GM12878 (cell line): ENCODE measurements at regions not wholly inside any gene's neighbourhood (a gene's known extent, or its start where the extent isn't known, plus 50 kb on each side); places are given as distances from the start of the nearest gene placed in this dataset.

Experiments used
- CEBPB ChIP-seq, 2 experiments: fragments of 150-350 bp in 1 of 2; IDR thresholded peaks; 2 replicates each; pipeline ENCODE4 v1.6.1; 2012 to 2014; ENCODE audit warnings: low read depth in 2 of 2, low read length in 2 of 2, borderline replicate concordance in 1 of 2, inconsistent platforms in 1 of 2
- CHD1 ChIP-seq: IDR thresholded peaks from 2 replicates; pipeline ENCODE4 v1.6.1; 2012; ENCODE audit warnings: low read depth, low read length, improper control_type of control experiment
- EGR1 ChIP-seq, 2 experiments: IDR thresholded peaks; 1 replicate in 1 of 2; 2 replicates in 1 of 2; pipeline ENCODE4 v1.6.1; 2011 to 2012; ENCODE audit warnings: low read depth in 2 of 2, low read length in 2 of 2, borderline replicate concordance in 1 of 2, mild to moderate bottlenecking in 1 of 2, moderate library complexity in 1 of 2
- MXI1 ChIP-seq: fragments of 150-350 bp; IDR thresholded peaks from 2 replicates; pipeline ENCODE4 v1.6.1; 2011; ENCODE audit warnings: low read depth, mild to moderate bottlenecking, inconsistent platforms, low read length, improper control_type of control experiment
- NFYB ChIP-seq: IDR thresholded peaks from 2 replicates; pipeline ENCODE4 v1.6.1; 2011; ENCODE audit warnings: low read depth, mild to moderate bottlenecking, low read length, improper control_type of control experiment, moderate library complexity; ENCODE audit not compliant: insufficient read depth
- POLR2A ChIP-seq: IDR thresholded peaks from 2 replicates; pipeline ENCODE4 v1.6.1; 2011; ENCODE audit warnings: low read depth, mild to moderate bottlenecking, low read length
- RAD21 ChIP-seq: IDR thresholded peaks from 2 replicates; pipeline ENCODE4 v1.6.1; 2011; ENCODE audit warnings: mild to moderate bottlenecking, low read depth, low read length, moderate library complexity; ENCODE audit not compliant: insufficient read depth
- TF ChIP-seq, protein P1 (sequence below), 3 experiments: IDR thresholded peaks in 2 of 3; conservative IDR thresholded peaks in 1 of 3; 2 replicates each; pipeline ENCODE4 v1.5.1; 2011; ENCODE audit warnings: low read depth in 3 of 3, low read length in 3 of 3, mild to moderate bottlenecking in 3 of 3, control low read depth in 2 of 3, moderate library complexity in 2 of 3, inconsistent platforms in 1 of 3, mixed read lengths in 1 of 3; ENCODE audit not compliant: control insufficient read depth in 2 of 3, insufficient read depth in 1 of 3; ENCODE audit errors: extremely low read depth in 1 of 3
- TF ChIP-seq, protein P2 (sequence below): fragments of 450-650 bp; IDR thresholded peaks from 2 replicates; pipeline ENCODE4 v1.6.1; 2017; ENCODE audit warnings: mild to moderate bottlenecking, moderate library complexity

DNA sequence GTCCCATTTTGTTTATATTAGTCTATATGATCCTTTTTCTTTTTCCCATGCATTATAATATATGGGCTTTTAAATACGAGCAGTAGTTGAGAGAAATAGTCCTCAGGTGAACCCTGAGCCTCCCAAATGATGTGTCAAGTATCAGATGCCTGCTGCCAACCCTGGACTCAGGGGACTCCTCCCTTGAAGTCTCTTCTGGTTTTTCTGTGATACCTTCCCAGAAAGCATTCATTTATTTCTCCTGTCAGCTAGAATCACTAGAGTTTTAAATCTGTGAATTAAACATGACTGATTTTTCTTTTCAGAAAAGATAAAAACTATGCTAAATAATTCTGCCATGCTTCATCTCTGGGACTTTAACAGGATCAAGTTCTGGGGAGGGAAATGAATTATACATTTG is 184.6 kb downstream of the LIG4 start:
- TF ChIP-seq, protein P1, sequence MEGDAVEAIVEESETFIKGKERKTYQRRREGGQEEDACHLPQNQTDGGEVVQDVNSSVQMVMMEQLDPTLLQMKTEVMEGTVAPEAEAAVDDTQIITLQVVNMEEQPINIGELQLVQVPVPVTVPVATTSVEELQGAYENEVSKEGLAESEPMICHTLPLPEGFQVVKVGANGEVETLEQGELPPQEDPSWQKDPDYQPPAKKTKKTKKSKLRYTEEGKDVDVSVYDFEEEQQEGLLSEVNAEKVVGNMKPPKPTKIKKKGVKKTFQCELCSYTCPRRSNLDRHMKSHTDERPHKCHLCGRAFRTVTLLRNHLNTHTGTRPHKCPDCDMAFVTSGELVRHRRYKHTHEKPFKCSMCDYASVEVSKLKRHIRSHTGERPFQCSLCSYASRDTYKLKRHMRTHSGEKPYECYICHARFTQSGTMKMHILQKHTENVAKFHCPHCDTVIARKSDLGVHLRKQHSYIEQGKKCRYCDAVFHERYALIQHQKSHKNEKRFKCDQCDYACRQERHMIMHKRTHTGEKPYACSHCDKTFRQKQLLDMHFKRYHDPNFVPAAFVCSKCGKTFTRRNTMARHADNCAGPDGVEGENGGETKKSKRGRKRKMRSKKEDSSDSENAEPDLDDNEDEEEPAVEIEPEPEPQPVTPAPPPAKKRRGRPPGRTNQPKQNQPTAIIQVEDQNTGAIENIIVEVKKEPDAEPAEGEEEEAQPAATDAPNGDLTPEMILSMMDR (IDR thresholded peaks at IDR 0.05 in 2 of 3, conservative IDR thresholded peaks at IDR 0.05 in 1 of 3; ENCODE audit: control insufficient read depth in 2 of 3, extremely low read depth in 1 of 3, insufficient read depth in 1 of 3, low read depth in 3 of 3, low read length in 3 of 3) = no peak
- TF ChIP-seq CEBPB (IDR thresholded peaks at IDR 0.05; ENCODE audit: borderline replicate concordance in 1 of 2, low read depth in 2 of 2, low read length in 2 of 2) (no peak), POLR2A (no peak), EGR1 (IDR thresholded peaks at IDR 0.05; ENCODE audit: borderline replicate concordance in 1 of 2, low read depth in 2 of 2, low read length in 2 of 2) (no peak), CHD1 (no peak), NFYB (no peak), RAD21 (no peak), MXI1 (no peak)
- TF ChIP-seq, protein P2, sequence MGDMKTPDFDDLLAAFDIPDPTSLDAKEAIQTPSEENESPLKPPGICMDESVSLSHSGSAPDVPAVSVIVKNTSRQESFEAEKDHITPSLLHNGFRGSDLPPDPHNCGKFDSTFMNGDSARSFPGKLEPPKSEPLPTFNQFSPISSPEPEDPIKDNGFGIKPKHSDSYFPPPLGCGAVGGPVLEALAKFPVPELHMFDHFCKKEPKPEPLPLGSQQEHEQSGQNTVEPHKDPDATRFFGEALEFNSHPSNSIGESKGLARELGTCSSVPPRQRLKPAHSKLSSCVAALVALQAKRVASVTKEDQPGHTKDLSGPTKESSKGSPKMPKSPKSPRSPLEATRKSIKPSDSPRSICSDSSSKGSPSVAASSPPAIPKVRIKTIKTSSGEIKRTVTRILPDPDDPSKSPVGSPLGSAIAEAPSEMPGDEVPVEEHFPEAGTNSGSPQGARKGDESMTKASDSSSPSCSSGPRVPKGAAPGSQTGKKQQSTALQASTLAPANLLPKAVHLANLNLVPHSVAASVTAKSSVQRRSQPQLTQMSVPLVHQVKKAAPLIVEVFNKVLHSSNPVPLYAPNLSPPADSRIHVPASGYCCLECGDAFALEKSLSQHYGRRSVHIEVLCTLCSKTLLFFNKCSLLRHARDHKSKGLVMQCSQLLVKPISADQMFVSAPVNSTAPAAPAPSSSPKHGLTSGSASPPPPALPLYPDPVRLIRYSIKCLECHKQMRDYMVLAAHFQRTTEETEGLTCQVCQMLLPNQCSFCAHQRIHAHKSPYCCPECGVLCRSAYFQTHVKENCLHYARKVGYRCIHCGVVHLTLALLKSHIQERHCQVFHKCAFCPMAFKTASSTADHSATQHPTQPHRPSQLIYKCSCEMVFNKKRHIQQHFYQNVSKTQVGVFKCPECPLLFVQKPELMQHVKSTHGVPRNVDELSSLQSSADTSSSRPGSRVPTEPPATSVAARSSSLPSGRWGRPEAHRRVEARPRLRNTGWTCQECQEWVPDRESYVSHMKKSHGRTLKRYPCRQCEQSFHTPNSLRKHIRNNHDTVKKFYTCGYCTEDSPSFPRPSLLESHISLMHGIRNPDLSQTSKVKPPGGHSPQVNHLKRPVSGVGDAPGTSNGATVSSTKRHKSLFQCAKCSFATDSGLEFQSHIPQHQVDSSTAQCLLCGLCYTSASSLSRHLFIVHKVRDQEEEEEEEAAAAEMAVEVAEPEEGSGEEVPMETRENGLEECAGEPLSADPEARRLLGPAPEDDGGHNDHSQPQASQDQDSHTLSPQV = no peak
